HUES48 (cell line): ENCODE measurements at regions not wholly inside any gene's neighbourhood (a gene's known extent, or its start where the extent isn't known, plus 50 kb on each side); places are given as distances from the start of the nearest gene placed in this dataset.
A peak's percentile ranks its signal among the peaks of the same experiment; 100 is the strongest.
"Not testable (repeated sequence)": the region's sequence is repeated elsewhere in the genome, so short reads cannot be mapped to it uniquely, and the experiment has no call there.

Experiments used
- H3K27ac ChIP-seq: one replicate; pipeline ENCODE4 v1.7.0; 2013; ENCODE audit warnings: low read depth, low read length, inconsistent platforms
- H3K27me3 ChIP-seq: 2 replicates; pipeline ENCODE4 v1.6.1; 2013; ENCODE audit warnings: mild to moderate bottlenecking, low read length; ENCODE audit not compliant: control insufficient read depth, insufficient read depth
- H3K36me3 ChIP-seq: 2 replicates; pipeline ENCODE4 v1.6.1; 2013; ENCODE audit warnings: low read length; ENCODE audit not compliant: control insufficient read depth, insufficient read depth
- H3K4me1 ChIP-seq: 2 replicates; pipeline ENCODE4 v1.6.1; 2013; ENCODE audit warnings: mild to moderate bottlenecking, low read length; ENCODE audit not compliant: control insufficient read depth, insufficient read depth
- H3K4me3 ChIP-seq: 2 replicates; pipeline ENCODE4 v1.5.1; 2013; ENCODE audit warnings: mild to moderate bottlenecking, low read depth, low read length
- H3K9ac ChIP-seq: 2 replicates; pipeline ENCODE4 v1.6.1; 2013; ENCODE audit warnings: mild to moderate bottlenecking, low read depth, low read length, moderate library complexity
- H3K9me3 ChIP-seq: 2 replicates; pipeline ENCODE4 v1.6.1; 2013; ENCODE audit warnings: low read length; ENCODE audit not compliant: control insufficient read depth, insufficient read depth

DNA sequence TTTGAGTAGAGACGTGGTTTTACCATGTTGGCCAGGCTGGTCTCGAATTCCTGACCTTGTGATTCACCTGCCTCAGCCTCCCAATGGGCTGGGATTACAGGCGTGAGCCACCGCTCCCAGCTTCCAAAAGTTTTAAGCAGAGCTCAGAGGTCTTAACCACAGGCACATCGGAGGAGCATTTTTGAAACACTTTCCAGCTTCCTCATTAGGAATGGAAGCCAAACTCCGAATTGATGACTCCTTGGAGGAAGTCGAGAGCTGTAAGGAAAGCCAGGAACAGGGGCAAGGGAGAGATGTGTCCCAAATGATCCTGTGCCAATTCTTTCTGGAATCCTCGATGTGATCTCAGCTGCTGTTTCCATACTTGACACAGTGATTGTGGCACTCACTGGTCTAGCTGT lies 56.2 kb upstream of the CCZ1B start:
- not testable (repeated sequence) for H3K36me3 ChIP-seq, H3K4me1 ChIP-seq, H3K27me3 ChIP-seq, H3K9ac ChIP-seq, H3K27ac ChIP-seq, H3K9me3 ChIP-seq, H3K4me3 ChIP-seq

DNA sequence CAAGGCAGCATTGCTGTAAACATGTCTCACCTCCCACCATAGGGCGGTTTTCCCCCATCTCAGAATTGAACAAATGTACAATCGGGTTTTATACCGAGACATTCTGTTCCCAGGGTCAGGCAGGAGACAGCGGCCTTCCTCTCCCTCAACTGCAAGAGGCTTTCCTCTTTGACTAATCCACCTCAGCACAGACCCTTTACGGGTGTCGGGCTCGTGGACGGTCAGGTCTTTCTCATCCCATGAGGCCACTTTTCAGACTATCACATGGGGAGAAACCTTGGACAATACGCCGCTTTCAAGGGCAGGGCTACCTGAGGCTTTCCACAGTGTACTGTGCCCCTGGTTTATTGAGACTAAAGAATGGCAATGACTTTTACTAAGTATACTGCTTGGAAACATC lies 57.7 kb upstream of the CCZ1B start:
- H3K27me3 ChIP-seq, H3K9me3 ChIP-seq, H3K36me3 ChIP-seq, H3K4me3 ChIP-seq, H3K4me1 ChIP-seq, H3K9ac ChIP-seq, H3K27ac ChIP-seq: not testable (repeated sequence)

DNA sequence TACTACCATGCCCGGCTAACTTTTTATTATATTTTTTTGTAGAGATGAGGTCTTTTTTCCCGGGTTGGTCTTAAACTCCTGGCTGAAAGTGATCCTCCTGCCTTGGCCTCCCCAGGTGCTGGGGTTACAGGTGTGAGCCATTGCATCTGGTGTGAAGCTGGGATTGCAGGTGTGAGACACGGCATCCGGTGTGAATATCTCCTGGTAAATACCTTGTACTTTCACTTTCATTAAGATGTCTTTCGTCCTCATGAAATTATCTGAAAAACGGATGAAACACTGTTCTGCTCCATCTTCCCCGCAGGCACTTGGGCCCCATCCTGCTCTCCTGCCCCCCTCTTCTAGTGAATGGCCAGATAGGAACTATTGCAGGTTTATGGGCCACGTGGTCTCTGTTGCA lies 60.1 kb upstream of the CCZ1B start:
- Histone ChIP-seq H3K9me3 (no peaks in the 10 kb centered on the region), H3K4me1 (no peaks in the 10 kb centered on the region), H3K36me3 (no peaks in the 10 kb centered on the region), H3K27ac (no peak overlapping the region), H3K4me3 (no peak overlapping the region), H3K9ac (no peak overlapping the region), H3K27me3 (no peaks in the 10 kb centered on the region)

DNA sequence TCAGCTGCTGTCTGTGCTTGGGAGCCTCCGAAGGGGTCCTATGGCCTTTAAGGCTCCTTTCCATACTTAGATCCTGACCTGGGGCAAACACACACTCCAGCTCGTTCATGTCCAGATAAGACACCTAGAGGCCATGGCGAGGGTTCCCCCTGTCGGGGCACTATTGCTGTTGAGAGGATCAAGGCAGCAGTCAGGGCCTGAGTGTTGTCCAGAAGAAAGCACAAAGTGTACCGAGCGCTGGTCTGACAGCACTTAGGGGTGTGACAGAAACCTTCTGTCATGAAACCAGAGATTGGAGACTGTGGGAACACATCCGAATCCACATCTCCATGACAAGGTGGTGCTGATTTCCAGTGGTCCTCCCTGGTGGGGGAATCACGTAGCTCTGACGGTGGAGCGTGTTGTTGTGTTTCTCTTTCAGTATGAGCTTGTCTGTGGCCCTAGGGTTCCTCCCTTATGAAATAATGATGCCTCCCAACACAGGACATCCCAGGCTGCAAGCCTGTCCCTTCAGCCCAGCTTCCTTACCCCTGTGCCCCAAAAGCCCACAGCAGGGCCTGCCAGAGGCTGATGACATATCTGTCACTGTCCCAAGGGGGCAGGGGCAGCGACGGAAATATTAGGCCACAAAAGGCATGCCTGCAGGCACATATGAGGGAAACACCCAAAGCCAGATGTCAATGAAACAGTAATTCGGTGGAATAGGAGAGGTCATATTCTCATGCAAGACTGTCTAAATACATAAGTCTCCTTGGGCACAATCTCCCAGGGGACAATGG lies 62.4 kb upstream of the CCZ1B start:
- H3K9ac ChIP-seq, H3K27me3 ChIP-seq: not testable (repeated sequence)

DNA sequence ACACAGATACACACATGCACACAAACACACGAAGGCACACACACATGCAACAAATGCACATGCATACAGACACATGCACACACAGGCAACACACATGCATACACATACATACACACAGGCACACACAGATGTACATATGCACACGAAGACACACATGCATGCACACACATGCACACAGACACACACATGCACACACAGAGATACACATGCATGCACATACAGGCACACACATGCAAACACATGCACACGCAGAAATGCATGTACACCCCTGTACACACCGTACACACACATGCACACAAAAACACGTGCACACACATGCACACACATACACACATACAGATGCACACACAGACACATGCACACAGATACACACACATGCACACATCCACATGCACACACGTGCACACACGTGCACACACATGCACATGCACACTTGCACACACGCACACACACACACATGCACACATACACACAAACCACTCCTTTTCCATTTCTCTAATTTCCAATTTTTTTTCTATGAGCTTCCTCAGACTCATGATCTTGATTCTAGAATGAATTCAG lies 63.3 kb upstream of the CCZ1B start:
- no peak overlapping the region for H3K9ac ChIP-seq
- H3K4me3 ChIP-seq, result no peak overlapping the region
- H3K27ac ChIP-seq, result no peak overlapping the region
- no peaks in the 10 kb centered on the region for H3K27me3 ChIP-seq
- no peaks in the 10 kb centered on the region for H3K36me3 ChIP-seq
- H3K9me3 ChIP-seq, result no peaks in the 10 kb centered on the region
- no peaks in the 10 kb centered on the region for H3K4me1 ChIP-seq

More for the DNA sequence above, 62.4 kb upstream of the CCZ1B start:
- not testable (repeated sequence) for H3K4me3 ChIP-seq, H3K27ac ChIP-seq, H3K36me3 ChIP-seq, H3K9me3 ChIP-seq, H3K4me1 ChIP-seq

DNA sequence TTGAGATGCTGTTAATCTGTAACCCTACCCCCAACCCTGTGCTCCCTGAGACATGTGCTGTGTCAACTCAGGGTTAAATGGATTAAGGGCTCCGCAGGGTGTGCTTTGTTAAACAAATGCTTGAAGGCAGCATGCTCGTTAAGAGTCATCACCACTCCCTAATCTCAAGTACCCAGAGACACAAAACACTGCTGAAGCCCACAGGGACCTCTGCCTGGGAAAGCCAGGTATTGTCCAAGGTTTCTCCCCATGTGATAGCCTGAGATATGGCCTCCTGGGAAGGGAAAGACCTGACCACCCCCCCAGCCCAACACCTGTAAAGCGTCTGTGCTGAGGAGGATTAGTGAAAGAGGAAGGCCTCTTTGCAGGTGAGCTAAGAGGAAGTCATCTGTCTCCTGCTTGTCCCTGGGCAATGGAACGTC lies 76.0 kb upstream of the CCZ1B start:
- Histone ChIP-seq H3K27ac (peak overlapping the region; percentile 81), H3K4me1 (peaks cover 19% of the 10 kb centered on the region)
- H3K9me3 ChIP-seq, H3K36me3 ChIP-seq, H3K27me3 ChIP-seq, H3K4me3 ChIP-seq, H3K9ac ChIP-seq: not testable (repeated sequence)

DNA sequence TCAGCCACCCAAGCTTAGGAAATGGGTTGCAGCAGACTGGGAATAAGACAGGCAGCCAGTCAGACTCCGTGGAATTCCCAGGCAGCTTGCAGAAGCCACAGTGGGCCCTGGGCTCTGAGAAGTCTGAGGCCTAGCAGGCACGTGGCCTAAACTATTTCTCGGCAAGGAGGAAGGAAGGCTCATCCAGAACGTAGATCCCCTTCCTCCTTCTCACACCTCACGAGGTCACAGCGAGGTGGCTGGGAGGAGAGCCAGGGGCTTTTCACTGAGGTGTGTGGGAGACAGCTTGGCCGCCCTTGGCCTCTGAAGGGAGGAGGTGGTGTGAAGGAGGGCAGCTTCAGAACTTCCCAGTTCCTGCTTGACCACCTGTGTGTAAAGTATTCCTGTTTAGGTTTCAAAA lies 77.2 kb upstream of the CCZ1B start:
- H3K9ac ChIP-seq, H3K36me3 ChIP-seq, H3K27me3 ChIP-seq, H3K4me3 ChIP-seq, H3K9me3 ChIP-seq: not testable (repeated sequence)
- peak overlapping the region; percentile 81 for H3K27ac ChIP-seq
- peaks cover 19% of the 10 kb centered on the region for H3K4me1 ChIP-seq

DNA sequence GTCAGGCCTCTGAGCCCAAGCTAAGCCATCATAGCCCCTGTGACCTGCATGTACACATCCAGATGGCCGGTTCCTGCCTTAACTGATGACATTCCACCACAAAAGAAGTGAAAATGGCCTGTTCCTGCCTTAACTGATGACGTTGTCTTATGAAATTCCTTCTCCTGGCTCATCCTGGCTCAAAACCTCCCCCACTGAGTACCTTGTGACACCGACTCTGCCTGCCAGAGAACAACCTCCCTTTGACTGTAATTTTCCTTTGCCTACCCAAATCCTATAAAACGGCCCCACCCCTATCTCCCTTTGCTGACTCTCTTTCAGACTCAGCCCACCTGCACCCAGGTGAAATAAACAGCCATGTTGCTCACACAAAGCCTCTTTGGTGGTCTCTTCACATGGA lies 77.7 kb upstream of the CCZ1B start:
- H3K27me3 ChIP-seq, H3K36me3 ChIP-seq, H3K4me3 ChIP-seq, H3K9me3 ChIP-seq, H3K27ac ChIP-seq, H3K9ac ChIP-seq: not testable (repeated sequence)
- peaks cover 19% of the 10 kb centered on the region for H3K4me1 ChIP-seq

DNA sequence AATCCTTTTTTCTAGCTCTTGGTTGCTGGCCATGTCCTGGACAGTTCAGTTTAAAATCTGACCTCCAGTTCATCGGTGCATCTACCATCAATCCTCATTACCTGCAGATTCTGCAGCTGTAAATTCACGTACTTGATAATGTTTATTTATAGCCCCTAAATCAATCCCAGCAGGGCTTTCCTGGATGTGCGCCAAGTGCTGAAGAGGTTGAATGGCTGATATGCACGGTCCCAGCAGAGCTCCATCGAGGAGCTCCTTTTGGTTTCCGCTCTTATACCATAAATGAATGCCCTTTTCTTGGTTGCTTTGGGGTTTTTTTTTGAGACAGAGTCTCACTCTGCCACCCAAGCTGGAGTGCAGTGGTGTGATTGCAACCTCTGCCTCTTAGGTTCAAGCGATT lies 91.2 kb upstream of the CCZ1B start:
- Histone ChIP-seq H3K9ac (no peak overlapping the region), H3K27me3 (no peaks in the 10 kb centered on the region), H3K27ac (no peak overlapping the region), H3K36me3 (no peaks in the 10 kb centered on the region), H3K4me3 (no peak overlapping the region), H3K9me3 (no peaks in the 10 kb centered on the region), H3K4me1 (no peaks in the 10 kb centered on the region)

DNA sequence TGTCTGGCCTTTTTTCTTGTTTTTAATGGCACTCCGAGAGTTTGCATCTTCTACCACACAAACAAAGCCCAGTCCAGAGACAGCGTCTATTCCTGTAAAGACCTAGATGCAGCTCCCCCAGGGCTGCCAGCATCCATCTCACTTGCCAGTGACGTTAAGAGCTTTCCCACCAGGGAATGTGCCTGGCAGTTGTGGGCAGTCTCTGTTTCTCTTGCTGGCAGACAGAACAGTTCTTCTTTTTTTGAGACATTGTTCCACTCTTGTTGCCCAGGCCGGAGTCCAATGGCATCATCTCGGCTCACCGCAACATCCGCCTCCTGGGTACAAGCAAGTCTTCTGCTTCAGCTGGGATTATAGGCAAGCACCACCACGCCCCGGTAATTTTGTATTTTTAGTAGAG lies 93.1 kb upstream of the CCZ1B start:
- not testable (repeated sequence) for H3K36me3 ChIP-seq, H3K27me3 ChIP-seq, H3K27ac ChIP-seq, H3K9me3 ChIP-seq, H3K4me1 ChIP-seq, H3K9ac ChIP-seq, H3K4me3 ChIP-seq

DNA sequence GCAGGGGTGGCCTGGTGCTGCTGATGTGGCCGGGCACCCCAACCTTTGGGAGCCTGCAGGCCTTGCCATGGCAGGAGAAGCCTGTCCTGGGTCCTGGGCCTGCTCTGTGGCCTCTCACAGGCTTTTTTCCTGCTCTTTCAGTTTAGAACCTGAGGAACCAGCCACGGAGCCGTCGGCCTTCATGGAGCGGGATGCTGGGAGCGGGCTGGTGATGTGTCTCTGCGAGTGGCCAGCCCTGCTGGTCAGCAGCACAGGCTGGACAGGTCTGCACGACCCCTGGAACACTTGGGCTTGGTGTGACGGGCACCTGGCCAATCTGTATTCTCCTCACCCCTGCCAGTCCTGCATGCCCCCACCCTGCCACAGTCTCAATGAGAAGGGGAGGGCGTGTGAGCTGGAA lies 98.4 kb upstream of the CCZ1B start:
- not testable (repeated sequence) for H3K4me3 ChIP-seq, H3K27ac ChIP-seq, H3K36me3 ChIP-seq, H3K4me1 ChIP-seq, H3K9me3 ChIP-seq, H3K27me3 ChIP-seq, H3K9ac ChIP-seq
